ENCODE measurements at regions not wholly inside any gene's neighbourhood (a gene's known extent, or its start where the extent isn't known, plus 50 kb on each side); places are given as distances from the start of the nearest gene placed in this dataset.

DNA sequence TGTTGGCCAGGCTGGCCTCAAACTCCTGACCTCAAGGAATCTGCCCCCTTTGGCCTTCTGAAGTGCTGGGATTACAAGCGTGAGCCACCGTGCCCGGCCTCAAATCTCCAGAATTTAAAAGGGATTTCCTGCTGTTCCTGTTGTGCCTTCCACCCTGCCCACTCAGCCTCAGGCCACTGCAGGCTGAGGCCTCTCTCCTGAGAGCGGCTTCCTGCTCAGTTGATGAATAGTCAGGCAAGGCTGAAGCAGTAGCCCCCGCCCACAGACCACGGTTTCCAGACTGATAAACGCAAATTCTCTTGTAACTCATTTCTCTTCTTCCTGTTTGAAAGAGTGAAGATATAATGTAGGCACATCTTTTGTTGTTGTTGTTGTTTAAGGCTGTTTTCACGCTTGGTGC, 127.0 kb upstream of the PLCXD3 start:
- H3K27me3 ChIP-seq (ENCODE audit: control insufficient read depth, insufficient read depth, low read length), result no peaks in the 10 kb centered on the region
- H3K4me1 ChIP-seq, result no peaks in the 10 kb centered on the region
- H3K9ac ChIP-seq, result no peak overlapping the region
- no peaks in the 10 kb centered on the region for H3K79me2 ChIP-seq
- no peak overlapping the region for H2AFZ ChIP-seq
- TF ChIP-seq, protein P1, sequence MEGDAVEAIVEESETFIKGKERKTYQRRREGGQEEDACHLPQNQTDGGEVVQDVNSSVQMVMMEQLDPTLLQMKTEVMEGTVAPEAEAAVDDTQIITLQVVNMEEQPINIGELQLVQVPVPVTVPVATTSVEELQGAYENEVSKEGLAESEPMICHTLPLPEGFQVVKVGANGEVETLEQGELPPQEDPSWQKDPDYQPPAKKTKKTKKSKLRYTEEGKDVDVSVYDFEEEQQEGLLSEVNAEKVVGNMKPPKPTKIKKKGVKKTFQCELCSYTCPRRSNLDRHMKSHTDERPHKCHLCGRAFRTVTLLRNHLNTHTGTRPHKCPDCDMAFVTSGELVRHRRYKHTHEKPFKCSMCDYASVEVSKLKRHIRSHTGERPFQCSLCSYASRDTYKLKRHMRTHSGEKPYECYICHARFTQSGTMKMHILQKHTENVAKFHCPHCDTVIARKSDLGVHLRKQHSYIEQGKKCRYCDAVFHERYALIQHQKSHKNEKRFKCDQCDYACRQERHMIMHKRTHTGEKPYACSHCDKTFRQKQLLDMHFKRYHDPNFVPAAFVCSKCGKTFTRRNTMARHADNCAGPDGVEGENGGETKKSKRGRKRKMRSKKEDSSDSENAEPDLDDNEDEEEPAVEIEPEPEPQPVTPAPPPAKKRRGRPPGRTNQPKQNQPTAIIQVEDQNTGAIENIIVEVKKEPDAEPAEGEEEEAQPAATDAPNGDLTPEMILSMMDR (IDR thresholded peaks at IDR 0.05), result no peak
- H3K27ac ChIP-seq, result no peak overlapping the region
- no peaks in the 10 kb centered on the region for H3K36me3 ChIP-seq (ENCODE audit: control insufficient read depth, insufficient read depth, low read length)
- H3K4me3 ChIP-seq (ENCODE audit: low read depth, low read length), result no peak overlapping the region
- H3K4me2 ChIP-seq (ENCODE audit: low read length), result no peak overlapping the region
- H3K9me3 ChIP-seq (ENCODE audit: control insufficient read depth, low read length), result no peaks in the 10 kb centered on the region

DNA sequence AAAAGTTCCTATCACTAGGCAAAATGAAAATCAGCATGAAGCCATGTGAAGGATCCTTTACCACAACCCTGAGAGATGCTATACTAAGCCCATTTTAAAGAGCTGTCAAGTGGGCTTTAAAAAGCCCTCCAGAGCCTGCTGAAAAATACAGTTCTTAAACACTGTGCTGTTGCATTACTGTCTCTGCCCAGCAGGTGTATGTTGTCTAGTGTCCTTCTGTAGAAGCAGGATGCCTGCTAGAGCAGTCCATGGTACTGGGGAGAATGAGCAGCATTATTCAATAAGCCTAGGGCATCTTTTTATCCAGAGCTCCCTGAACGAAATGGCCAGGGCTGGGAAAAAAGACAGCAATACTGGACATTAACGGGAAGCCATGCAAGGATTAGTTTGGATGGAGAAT, 126.2 kb upstream of the PLCXD3 start:
- Histone ChIP-seq H3K27me3 (ENCODE audit: control insufficient read depth, insufficient read depth, low read length) (no peaks in the 10 kb centered on the region), H2AFZ (no peak overlapping the region), H3K9me3 (ENCODE audit: control insufficient read depth, low read length) (no peaks in the 10 kb centered on the region), H3K4me1 (no peaks in the 10 kb centered on the region), H3K79me2 (no peaks in the 10 kb centered on the region), H3K36me3 (ENCODE audit: control insufficient read depth, insufficient read depth, low read length) (no peaks in the 10 kb centered on the region), H3K9ac (no peak overlapping the region), H3K4me2 (ENCODE audit: low read length) (no peak overlapping the region), H3K4me3 (ENCODE audit: low read depth, low read length) (no peak overlapping the region), H3K27ac (no peak overlapping the region)
- TF ChIP-seq, protein P1 (IDR thresholded peaks at IDR 0.05), result no peak

DNA sequence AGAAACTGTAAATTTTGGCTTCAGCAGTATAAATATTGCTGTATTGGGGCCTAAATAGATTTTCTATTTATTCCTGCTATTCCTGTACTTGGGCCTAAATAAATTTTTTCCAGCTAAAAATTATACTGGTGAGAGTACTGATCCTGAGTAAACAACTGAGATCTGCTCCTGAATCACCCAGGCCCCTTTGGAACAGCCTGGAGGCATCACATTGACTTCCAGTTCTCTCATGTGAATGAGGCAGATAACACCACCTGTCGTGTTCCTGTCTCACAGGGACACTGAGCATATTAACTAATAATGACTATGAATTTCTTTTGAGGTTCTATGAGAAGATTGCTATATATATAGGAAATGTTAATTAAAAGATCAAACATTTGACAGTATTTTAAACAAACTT, 119.5 kb upstream of the PLCXD3 start:
- H3K9ac ChIP-seq, result no peak overlapping the region
- H3K79me2 ChIP-seq, result no peaks in the 10 kb centered on the region
- no peak overlapping the region for H2AFZ ChIP-seq
- H3K9me3 ChIP-seq (ENCODE audit: control insufficient read depth, low read length), result no peaks in the 10 kb centered on the region
- TF ChIP-seq, protein P1 (IDR thresholded peaks at IDR 0.05), result no peak
- H3K4me3 ChIP-seq (ENCODE audit: low read depth, low read length), result no peak overlapping the region
- no peak overlapping the region for H3K4me2 ChIP-seq (ENCODE audit: low read length)
- no peaks in the 10 kb centered on the region for H3K4me1 ChIP-seq
- no peaks in the 10 kb centered on the region for H3K27me3 ChIP-seq (ENCODE audit: control insufficient read depth, insufficient read depth, low read length)
- no peak overlapping the region for H3K27ac ChIP-seq
- H3K36me3 ChIP-seq (ENCODE audit: control insufficient read depth, insufficient read depth, low read length), result no peaks in the 10 kb centered on the region

DNA sequence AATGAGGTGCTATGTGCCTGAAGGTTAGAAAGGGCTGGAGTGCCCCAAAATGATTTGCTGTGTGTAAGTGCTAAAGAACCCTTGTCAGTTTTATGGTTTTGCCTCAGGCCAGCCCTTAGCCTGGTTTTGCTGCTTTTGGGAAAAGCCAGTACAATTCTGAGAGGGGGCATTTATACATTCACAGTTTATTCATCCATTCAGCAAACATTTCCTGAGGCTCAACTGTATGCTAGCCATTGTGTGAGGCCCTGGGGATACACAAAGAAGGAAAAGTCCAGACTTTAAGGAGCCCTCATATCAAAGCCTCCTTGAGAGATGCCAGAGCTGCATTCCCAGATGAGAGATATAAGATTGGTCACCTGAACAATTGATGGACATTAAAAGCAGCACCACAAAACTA, 115.2 kb upstream of the PLCXD3 start:
- TF ChIP-seq, protein P1 (IDR thresholded peaks at IDR 0.05), result no peak
- no peaks in the 10 kb centered on the region for H3K36me3 ChIP-seq (ENCODE audit: control insufficient read depth, insufficient read depth, low read length)

DNA sequence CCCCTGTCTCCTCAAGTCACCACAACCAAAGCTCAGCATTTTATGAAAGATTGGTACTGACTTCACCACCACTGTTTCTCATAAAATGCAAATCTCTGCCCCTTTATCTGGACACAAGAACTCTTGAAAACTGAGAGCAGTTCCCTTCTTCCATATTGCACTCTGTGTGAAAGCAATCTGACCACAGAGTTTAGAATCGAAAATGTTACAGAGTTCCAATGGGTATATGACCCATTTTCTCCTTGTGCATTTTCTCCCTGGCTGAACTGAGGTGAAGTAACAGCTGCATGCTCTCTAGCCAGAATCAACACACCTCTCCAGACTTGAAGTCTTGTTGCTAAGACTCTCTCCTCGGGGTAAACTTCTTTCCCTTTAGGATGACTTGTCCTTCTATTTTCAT, 111.0 kb upstream of the PLCXD3 start:
- H3K27ac ChIP-seq, result peak overlapping the region; percentile 20
- H3K79me2 ChIP-seq, result no peaks in the 10 kb centered on the region
- no peaks in the 10 kb centered on the region for H3K9me3 ChIP-seq (ENCODE audit: control insufficient read depth, low read length)
- no peak overlapping the region for H3K4me2 ChIP-seq (ENCODE audit: low read length)
- TF ChIP-seq, protein P1 (IDR thresholded peaks at IDR 0.05), result no peak
- peak overlapping the region; percentile 47 for H2AFZ ChIP-seq
- peaks cover 10% of the 10 kb centered on the region for H3K4me1 ChIP-seq
- H3K36me3 ChIP-seq (ENCODE audit: control insufficient read depth, insufficient read depth, low read length), result no peaks in the 10 kb centered on the region
- H3K9ac ChIP-seq, result no peak overlapping the region
- no peaks in the 10 kb centered on the region for H3K27me3 ChIP-seq (ENCODE audit: control insufficient read depth, insufficient read depth, low read length)
- no peak overlapping the region for H3K4me3 ChIP-seq (ENCODE audit: low read depth, low read length)

More for the DNA sequence above, 115.2 kb upstream of the PLCXD3 start:
- no peaks in the 10 kb centered on the region for H3K79me2 ChIP-seq
- H3K27ac ChIP-seq, result no peak overlapping the region
- peaks cover 9% of the 10 kb centered on the region for H3K4me1 ChIP-seq
- H3K4me3 ChIP-seq (ENCODE audit: low read depth, low read length), result no peak overlapping the region
- no peak overlapping the region for H2AFZ ChIP-seq
- H3K9me3 ChIP-seq (ENCODE audit: control insufficient read depth, low read length), result no peaks in the 10 kb centered on the region
- H3K9ac ChIP-seq, result no peak overlapping the region
- no peak overlapping the region for H3K4me2 ChIP-seq (ENCODE audit: low read length)
- H3K27me3 ChIP-seq (ENCODE audit: control insufficient read depth, insufficient read depth, low read length), result no peaks in the 10 kb centered on the region
